HCT116 (cell line): ENCODE measurements at regions not wholly inside any gene's neighbourhood (a gene's known extent, or its start where the extent isn't known, plus 50 kb on each side); places are given as distances from the start of the nearest gene placed in this dataset.

Experiments used
- ATAC-seq: fragments of 200-7000 bp; cut with Tn5 transposase; 2 replicates; pipeline ENCODE4 v1.9.1; 2020; ENCODE audit warnings: mild to moderate bottlenecking, moderate library complexity
- BruUV-seq: library from RNA; stranded (reverse); fragments of 400-500 nt; replicated peaks from 2 replicates; lab custom pipeline; 2021; lab: Mats Ljungman, UMichigan
- CTCF ChIA-PET: fragments of 300-600 bp; sonication (Branson Sonifier 250); formaldehyde crosslinking; loops from one replicate; lab custom pipeline; 2021; ENCODE audit warnings: antibody characterized with exemption; lab: Charles Lee
- POLR2A ChIA-PET: fragments of 300-600, 350-600 bp; sonication (Branson Sonifier 250); formaldehyde crosslinking; loops from one replicate; lab custom pipeline; 2021; ENCODE audit warnings: antibody characterized with exemption; lab: Charles Lee
- RAD21 ChIA-PET, 2 experiments: fragments of 300-600 bp; sonication (Branson Sonifier 250); formaldehyde crosslinking; loops; one replicate each; lab custom pipeline; 2023; ENCODE audit warnings: low total read pairs in 2 of 2; ENCODE audit not compliant: uncharacterized antibody in 2 of 2, unreplicated experiment in 2 of 2, low non-redundant PET in 1 of 2; lab: Charles Lee
- DNase-seq: peaks from one replicate; pipeline ENCODE4 v3.0.0-alpha.2; 2010; ENCODE audit warnings: low read depth, low spot score
- H2AFZ ChIP-seq: fragments of 200-600 bp; shearing (Covaris generic), sonication (generic); 2 replicates; pipeline ENCODE4 v1.6.1; 2017; ENCODE audit warnings: low read depth, mixed run types, mixed read lengths, antibody characterized with exemption, low read length; ENCODE audit not compliant: poor library complexity, severe bottlenecking
- H3K27ac ChIP-seq: 2 replicates; pipeline ENCODE4 v1.5.1; 2012; ENCODE audit warnings: low read depth, low read length
- H3K27me3 ChIP-seq: fragments of 200-600 bp; sonication (generic); 2 replicates; pipeline ENCODE4 v1.6.1; 2016; ENCODE audit warnings: mixed run types, low read length, mixed read lengths; ENCODE audit not compliant: insufficient read depth
- H3K36me3 ChIP-seq, 2 experiments: fragments of 200-500 bp in 1 of 2; fragments of 200-600 bp in 1 of 2; sonication (Bioruptor generic) in 1 of 2; sonication (generic) in 1 of 2; 2 replicates each; pipeline versions ENCODE4 v1.5.1 to v1.6.1; 2014 to 2016; ENCODE audit warnings: low read length in 2 of 2, inconsistent platforms in 1 of 2, mixed read lengths in 1 of 2, mixed run types in 1 of 2; ENCODE audit not compliant: insufficient read depth in 2 of 2, control insufficient read depth in 1 of 2
- H3K4me1 ChIP-seq, 2 experiments: fragments of 200-600 bp in 1 of 2; sonication (generic) in 1 of 2; 2 replicates each; pipeline versions ENCODE4 v1.5.1 to v1.6.1; 2012 to 2017; ENCODE audit warnings: low read length in 2 of 2, inconsistent platforms in 1 of 2, mild to moderate bottlenecking in 1 of 2, mixed read lengths in 1 of 2, mixed run types in 1 of 2, moderate library complexity in 1 of 2; ENCODE audit not compliant: insufficient read depth in 2 of 2, control insufficient read depth in 1 of 2
- H3K4me2 ChIP-seq: fragments of 200-600 bp; sonication (generic); 2 replicates; pipeline ENCODE4 v1.6.1; 2017; ENCODE audit warnings: mixed run types, low read length, mixed read lengths
- H3K4me3 ChIP-seq, 2 experiments: fragments of 200-600 bp in 1 of 2; sonication (generic) in 1 of 2; replicated peaks in 1 of 2; 2 replicates each; pipeline ENCODE4 v1.5.1; 2011 to 2016; ENCODE audit warnings: low read length in 2 of 2, control low read depth in 1 of 2, low read depth in 1 of 2, mild to moderate bottlenecking in 1 of 2, mixed read lengths in 1 of 2, mixed run types in 1 of 2
- H3K79me2 ChIP-seq: fragments of 200-600 bp; sonication (generic); 2 replicates; pipeline ENCODE4 v1.6.1; 2017; ENCODE audit warnings: mild to moderate bottlenecking, mixed run types, low read length, moderate library complexity, mixed read lengths; ENCODE audit not compliant: insufficient read depth
- H3K9ac ChIP-seq: fragments of 200-600 bp; sonication (generic); 2 replicates; pipeline ENCODE4 v1.6.1; 2016; ENCODE audit warnings: low read length, mixed read lengths
- H3K9me2 ChIP-seq: fragments of 200-600 bp; sonication (generic), shearing (Covaris generic); 2 replicates; pipeline ENCODE4 v1.6.1; 2017; ENCODE audit warnings: mixed run types, mild to moderate bottlenecking, moderate library complexity; ENCODE audit not compliant: insufficient read depth
- H3K9me3 ChIP-seq, 2 experiments: fragments of 200-500 bp in 1 of 2; fragments of 200-600 bp in 1 of 2; sonication (Bioruptor generic) in 1 of 2; sonication (generic) in 1 of 2; 2 replicates each; pipeline ENCODE4 v1.6.1; 2014 to 2017; ENCODE audit warnings: low read length in 2 of 2, mixed read lengths in 2 of 2, inconsistent platforms in 1 of 2, low read depth in 1 of 2, mild to moderate bottlenecking in 1 of 2, mixed run types in 1 of 2, moderate library complexity in 1 of 2; ENCODE audit not compliant: control insufficient read depth in 1 of 2, insufficient read depth in 1 of 2
- H4K20me1 ChIP-seq: fragments of 200-600 bp; sonication (generic), shearing (Covaris generic); 2 replicates; pipeline ENCODE4 v1.6.1; 2017; ENCODE audit warnings: mixed run types, mild to moderate bottlenecking, moderate library complexity; ENCODE audit not compliant: insufficient read depth
- CEBPB ChIP-seq: IDR thresholded peaks from 2 replicates; pipeline ENCODE4 v1.6.1; 2012; ENCODE audit warnings: low read depth
- CTCF ChIP-seq, 3 experiments: fragments of 200-600 bp in 1 of 3; sonication (generic) in 1 of 3; IDR thresholded peaks in 2 of 3; conservative IDR thresholded peaks in 1 of 3; 2 replicates each; pipeline ENCODE4 v1.5.1; 2012 to 2017; ENCODE audit warnings: low read depth in 2 of 3, low read length in 2 of 3, antibody characterized with exemption in 1 of 3, borderline replicate concordance in 1 of 3, control low read depth in 1 of 3, mild to moderate bottlenecking in 1 of 3, mixed read lengths in 1 of 3, mixed run types in 1 of 3, moderate library complexity in 1 of 3; ENCODE audit not compliant: insufficient read depth in 1 of 3
- EGR1 ChIP-seq: IDR thresholded peaks from 2 replicates; pipeline ENCODE4 v1.6.1; 2012; ENCODE audit warnings: low read depth
- REST ChIP-seq: IDR thresholded peaks from 2 replicates; pipeline ENCODE4 v1.6.1; 2012; ENCODE audit warnings: low read depth
- ZFX ChIP-seq: fragments of 450-650 bp; IDR thresholded peaks from 2 replicates; pipeline ENCODE4 v1.6.1; 2017
- intact Hi-C: fragments of 100-400 bp; cut with micrococcal nuclease; formaldehyde crosslinking; loops from 2 replicates; pipeline ENCODE4 v1.10.0; 2022

GRCh38 chr1:55363268-55363667 is 148.1 kb upstream of the USP24 start (continued):
- no peak for TF ChIP-seq CTCF (IDR thresholded peaks at IDR 0.05 in 2 of 3, conservative IDR thresholded peaks at IDR 0.05 in 1 of 3; ENCODE audit: borderline replicate concordance in 1 of 3, insufficient read depth in 1 of 3, low read depth in 2 of 3, low read length in 2 of 3)

GRCh38 chr1:55362558-55362957 is 147.4 kb upstream of the USP24 start:
- no peak overlapping the region for H2AFZ ChIP-seq
- no peaks in the 10 kb centered on the region for H3K36me3 ChIP-seq
- no peak overlapping the region for H3K4me2 ChIP-seq
- no peak overlapping the region for H3K9ac ChIP-seq
- H3K4me1 ChIP-seq: no peaks in the 10 kb centered on the region
- TF ChIP-seq EGR1 (no peak), CEBPB (no peak), REST (no peak), ZFX (no peak)
- TF ChIP-seq, all 23 proteins: peak for 0
- H3K9me3 ChIP-seq: no peaks in the 10 kb centered on the region
- H3K4me3 ChIP-seq: no peak overlapping the region
- no peaks in the 10 kb centered on the region for H3K79me2 ChIP-seq
- no peaks in the 10 kb centered on the region for H3K9me2 ChIP-seq
- ChIA-PET RAD21 (no interaction called here), CTCF (interaction anchor here (1.0 to 1.5 kb wide), 2 partner anchors 13 to 25 kb away, joined by 3 to 4 read pairs; no protein-coding TSS in a partner anchor), POLR2A (no interaction called here)
- H3K27ac ChIP-seq: no peak overlapping the region
- DNase-seq (no peak), ATAC-seq (no peak)
- H3K27me3 ChIP-seq: no peaks in the 10 kb centered on the region
- H4K20me1 ChIP-seq: no peaks in the 10 kb centered on the region
- intact Hi-C loops: no loop called here
- no TSS peak for BruUV-seq
